HK-2 (cell line): ENCODE measurements at regions not wholly inside any gene's neighbourhood (a gene's known extent, or its start where the extent isn't known, plus 50 kb on each side); places are given as distances from the start of the nearest gene placed in this dataset.

Experiments used
- DNase-seq: peaks from one replicate; pipeline ENCODE4 v3.0.0-alpha.2; 2018; ENCODE audit not compliant: unreplicated experiment

- DNase-seq: no peak
Observed at GRCh38 chr5:168214886-168215285, 76.6 kb upstream of the WWC1 start.

GRCh38 chr5:168215646-168216045 lies 75.8 kb upstream of the WWC1 start:
- no peak for DNase-seq

GRCh38 chr5:168216989-168217388 lies 74.5 kb upstream of the WWC1 start:
- DNase-seq: no peak

- no peak for DNase-seq
Observed at GRCh38 chr5:168217497-168217896, 73.9 kb upstream of the WWC1 start.

GRCh38 chr5:168218746-168219145 lies 72.7 kb upstream of the WWC1 start:
- no peak for DNase-seq

GRCh38 chr5:168219515-168220410 lies 71.7 kb upstream of the WWC1 start:
- peak; percentile 26 for DNase-seq

- no peak for DNase-seq
Observed at GRCh38 chr5:168224085-168224484, 67.4 kb upstream of the WWC1 start.

- no peak for DNase-seq
Observed at GRCh38 chr5:168226012-168226411, 65.4 kb upstream of the WWC1 start.

- no peak for DNase-seq
Observed at GRCh38 chr5:168227001-168227400, 64.4 kb upstream of the WWC1 start.

GRCh38 chr5:168227973-168228615 lies 63.4 kb upstream of the WWC1 start:
- no peak for DNase-seq

- no peak for DNase-seq
Observed at GRCh38 chr5:168228668-168229067, 62.8 kb upstream of the WWC1 start.

- DNase-seq: peak; percentile 2
Observed at GRCh38 chr5:168234133-168234532, 57.3 kb upstream of the WWC1 start.

- no peak for DNase-seq
Observed at GRCh38 chr5:168238463-168238862, 53.0 kb upstream of the WWC1 start.

- DNase-seq: no peak
Observed at GRCh38 chr5:168239325-168239724, 52.1 kb upstream of the WWC1 start.
